ENCODE measurements at regions not wholly inside any gene's neighbourhood (a gene's known extent, or its start where the extent isn't known, plus 50 kb on each side); places are given as distances from the start of the nearest gene placed in this dataset.

GRCh38 chr20:24321973-24322372 is 147.5 kb upstream of the SYNDIG1 start:
- no peak for TF ChIP-seq CTCF (IDR thresholded peaks at IDR 0.05; ENCODE audit: poor library complexity)
- no peak for TF ChIP-seq EZH2 (IDR thresholded peaks at IDR 0.05; ENCODE audit: borderline replicate concordance)
- TF ChIP-seq EZH2phosphoT487 (IDR thresholded peaks at IDR 0.05; ENCODE audit: low read depth, severe bottlenecking, unreplicated experiment): no peak
- no peaks in the 10 kb centered on the region for H3K79me2 ChIP-seq
- no peaks in the 10 kb centered on the region for H3K27me3 ChIP-seq
- no peak overlapping the region for H3K27ac ChIP-seq
- 89% methylated on average over 3 of the region's 3 CpGs for WGBS (ENCODE audit: low lambda C conversion rate, missing lambda C conversion rate)
- no peak for DNase-seq (ENCODE audit: low spot score)
- H4K20me1 ChIP-seq (ENCODE audit: insufficient read depth, poor library complexity, severe bottlenecking): no peaks in the 10 kb centered on the region
- H2AFZ ChIP-seq: no peak overlapping the region
- H3K4me1 ChIP-seq (ENCODE audit: insufficient read depth): no peaks in the 10 kb centered on the region
- H3K4me3 ChIP-seq: no peak overlapping the region
- no peaks in the 10 kb centered on the region for H3K36me3 ChIP-seq (replicated peaks; ENCODE audit: insufficient read depth, low read depth)
- H3K9me2 ChIP-seq (replicated peaks; ENCODE audit: insufficient read depth): no peaks in the 10 kb centered on the region
- no peaks in the 10 kb centered on the region for H3K9me3 ChIP-seq (ENCODE audit: low read depth)
- no peak overlapping the region for H3K4me2 ChIP-seq

- no peak overlapping the region for H2AFZ ChIP-seq
- no peaks in the 10 kb centered on the region for H4K20me1 ChIP-seq (ENCODE audit: insufficient read depth, poor library complexity, severe bottlenecking)
- WGBS (ENCODE audit: low lambda C conversion rate, missing lambda C conversion rate): 84% methylated on average over 15 of the region's 15 CpGs
- H3K9me2 ChIP-seq (replicated peaks; ENCODE audit: insufficient read depth): no peaks in the 10 kb centered on the region
- no peaks in the 10 kb centered on the region for H3K79me2 ChIP-seq
- H3K36me3 ChIP-seq (replicated peaks; ENCODE audit: insufficient read depth, low read depth): no peaks in the 10 kb centered on the region
- no peaks in the 10 kb centered on the region for H3K27me3 ChIP-seq
- no peak for DNase-seq (ENCODE audit: low spot score)
- no peak overlapping the region for H3K4me2 ChIP-seq
- TF ChIP-seq EZH2phosphoT487 (IDR thresholded peaks at IDR 0.05; ENCODE audit: low read depth, severe bottlenecking, unreplicated experiment): no peak
- no peak for TF ChIP-seq CTCF (IDR thresholded peaks at IDR 0.05; ENCODE audit: poor library complexity)
- TF ChIP-seq EZH2 (IDR thresholded peaks at IDR 0.05; ENCODE audit: borderline replicate concordance): no peak
- no peaks in the 10 kb centered on the region for H3K4me1 ChIP-seq (ENCODE audit: insufficient read depth)
- no peak overlapping the region for H3K27ac ChIP-seq
- no peak overlapping the region for H3K4me3 ChIP-seq
- no peaks in the 10 kb centered on the region for H3K9me3 ChIP-seq (ENCODE audit: low read depth)
Observed at GRCh38 chr20:24318569-24319352, 150.7 kb upstream of the SYNDIG1 start.

- Histone ChIP-seq H3K4me1 (ENCODE audit: insufficient read depth) (no peaks in the 10 kb centered on the region), H4K20me1 (ENCODE audit: insufficient read depth, poor library complexity, severe bottlenecking) (no peaks in the 10 kb centered on the region), H3K4me2 (no peak overlapping the region), H3K27ac (no peak overlapping the region), H3K79me2 (no peaks in the 10 kb centered on the region), H3K9me3 (ENCODE audit: low read depth) (no peaks in the 10 kb centered on the region), H3K9me2 (replicated peaks; ENCODE audit: insufficient read depth) (no peaks in the 10 kb centered on the region), H3K36me3 (replicated peaks; ENCODE audit: insufficient read depth, low read depth) (no peaks in the 10 kb centered on the region), H3K4me3 (no peak overlapping the region), H2AFZ (no peak overlapping the region), H3K27me3 (no peaks in the 10 kb centered on the region)
- DNase-seq (ENCODE audit: low spot score): no peak
- WGBS (ENCODE audit: low lambda C conversion rate, missing lambda C conversion rate): 82% methylated on average over 5 of the region's 5 CpGs
- no peak for TF ChIP-seq EZH2phosphoT487 (IDR thresholded peaks at IDR 0.05; ENCODE audit: low read depth, severe bottlenecking, unreplicated experiment)
- no peak for TF ChIP-seq CTCF (IDR thresholded peaks at IDR 0.05; ENCODE audit: poor library complexity)
- no peak for TF ChIP-seq EZH2 (IDR thresholded peaks at IDR 0.05; ENCODE audit: borderline replicate concordance)
Observed at GRCh38 chr20:24317224-24317623, 152.2 kb upstream of the SYNDIG1 start.

Data from hepatocyte (in vitro differentiated cells).